DMS53 (cell line): ENCODE measurements at regions not wholly inside any gene's neighbourhood (a gene's known extent, or its start where the extent isn't known, plus 50 kb on each side); places are given as distances from the start of the nearest gene placed in this dataset.
A peak's percentile ranks its signal among the peaks of the same experiment; 100 is the strongest.

Experiments
- DNase-seq: peaks from one replicate; lab custom pipeline; 2025; lab: John Stamatoyannopoulos, UW

DNA sequence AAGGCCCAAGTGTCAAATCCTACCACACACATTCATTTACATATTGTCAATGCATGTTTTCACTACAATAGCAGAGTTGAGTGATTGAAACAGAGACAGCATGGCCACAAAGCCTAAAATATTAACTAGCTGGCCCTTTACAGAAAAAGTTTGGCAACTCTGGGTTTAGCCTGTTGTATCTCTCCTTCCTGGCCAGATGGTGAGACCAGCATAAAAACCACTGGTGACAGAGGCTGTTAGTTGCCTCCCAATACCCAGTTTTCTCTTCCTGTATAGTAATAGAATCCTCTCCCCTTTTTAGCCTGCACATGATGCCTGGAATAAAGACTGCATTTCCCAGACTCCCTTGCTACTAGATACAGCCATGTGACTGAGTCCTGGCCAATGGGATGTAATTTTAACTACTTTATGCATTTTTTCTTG is 100.0 kb upstream of the TAB2 start:
- DNase-seq, result peak; percentile 20

GRCh38 chr6:149218471-149218870 is 99.0 kb upstream of the TAB2 start:
- no peak for DNase-seq

- no peak for DNase-seq
Measured at GRCh38 chr6:149218915-149219314, 98.6 kb upstream of the TAB2 start.

GRCh38 chr6:149220882-149221773 is 96.4 kb upstream of the TAB2 start:
- no peak for DNase-seq

GRCh38 chr6:149221774-149222070 is 95.8 kb upstream of the TAB2 start:
- no peak for DNase-seq

DNA sequence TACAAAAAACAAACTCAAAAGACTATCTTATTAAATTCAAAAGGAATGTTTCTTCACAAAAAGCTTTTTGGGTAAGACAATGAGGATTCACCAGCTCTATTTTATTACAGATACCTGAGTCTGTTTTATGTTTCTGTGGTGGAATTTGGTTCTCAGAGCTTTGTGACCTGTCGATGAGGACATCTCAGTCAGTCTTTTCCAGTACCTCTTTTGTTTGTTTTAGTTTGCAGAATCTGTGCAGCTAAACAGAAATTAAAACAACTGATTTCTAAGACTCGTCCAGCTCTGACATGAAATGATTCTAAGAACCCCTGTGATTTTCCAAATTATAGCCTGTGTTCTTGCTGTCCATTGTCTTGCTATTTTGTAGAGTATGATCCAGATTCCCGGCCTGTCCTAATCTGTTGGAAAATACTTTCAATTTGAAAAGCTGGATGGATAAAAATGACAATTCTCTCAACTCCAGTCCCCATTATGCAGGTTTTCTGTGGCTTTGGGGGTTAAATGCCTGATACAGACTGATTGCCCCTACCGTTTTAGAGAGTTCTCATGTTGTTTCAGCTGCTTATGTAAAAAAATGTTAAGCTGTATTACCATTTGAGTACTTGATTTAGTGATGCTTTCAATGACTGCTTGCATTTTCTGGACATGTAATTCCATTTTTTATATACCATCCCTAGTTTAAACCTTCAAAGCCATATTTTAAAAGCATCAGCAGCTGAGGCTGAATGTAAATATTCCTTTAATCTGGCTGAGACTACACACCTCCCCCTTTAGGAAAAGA is 94.2 kb upstream of the TAB2 start:
- DNase-seq, result no peak

- DNase-seq, result no peak
Measured at GRCh38 chr6:149223904-149224351, 93.6 kb upstream of the TAB2 start.

GRCh38 chr6:149224399-149224798 is 93.1 kb upstream of the TAB2 start:
- no peak for DNase-seq

- DNase-seq, result no peak
Measured at GRCh38 chr6:149225370-149225769, 92.1 kb upstream of the TAB2 start.

GRCh38 chr6:149225946-149226345 is 91.6 kb upstream of the TAB2 start:
- DNase-seq, result no peak

DNA sequence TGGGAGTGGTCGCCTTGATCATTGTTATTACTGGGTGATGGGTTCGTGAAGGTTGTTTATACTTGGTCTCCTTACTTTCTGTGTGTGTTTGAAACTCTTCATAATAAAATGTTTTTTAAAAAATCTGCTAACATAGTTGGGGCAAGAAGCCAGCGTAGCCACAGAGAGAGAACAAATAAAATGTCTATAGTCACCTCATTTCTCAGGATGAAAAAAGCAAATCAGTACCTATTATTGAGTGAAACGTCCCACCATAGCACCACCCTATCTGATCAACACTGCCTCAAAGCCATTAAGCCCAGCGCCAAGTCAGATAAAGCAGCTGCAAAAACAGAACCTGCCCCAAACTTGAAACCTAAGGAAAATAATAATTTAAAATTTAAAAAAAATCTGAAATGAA is 89.7 kb upstream of the TAB2 start:
- no peak for DNase-seq

- no peak for DNase-seq
Measured at GRCh38 chr6:149228311-149228955, 89.1 kb upstream of the TAB2 start.

DNA sequence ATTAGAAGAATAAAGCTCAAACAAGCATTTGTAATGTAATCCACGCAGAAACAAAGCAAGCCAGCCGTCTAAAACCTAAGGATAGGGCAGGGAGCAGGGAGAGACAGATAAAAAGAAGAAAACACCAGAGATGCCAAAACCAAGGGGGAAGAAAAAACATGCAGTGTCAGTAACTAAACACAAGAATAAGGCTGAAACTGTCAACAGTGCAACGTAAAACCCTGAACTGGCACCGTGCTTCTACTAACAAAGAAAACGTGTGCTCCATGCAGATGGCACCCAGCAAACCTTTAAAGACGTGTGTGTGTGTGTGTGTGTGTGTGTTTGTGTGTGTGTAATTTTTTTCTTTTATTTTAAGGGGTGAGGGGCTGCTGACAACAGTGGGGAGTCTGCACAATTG is 88.4 kb upstream of the TAB2 start:
- DNase-seq, result no peak

DNA sequence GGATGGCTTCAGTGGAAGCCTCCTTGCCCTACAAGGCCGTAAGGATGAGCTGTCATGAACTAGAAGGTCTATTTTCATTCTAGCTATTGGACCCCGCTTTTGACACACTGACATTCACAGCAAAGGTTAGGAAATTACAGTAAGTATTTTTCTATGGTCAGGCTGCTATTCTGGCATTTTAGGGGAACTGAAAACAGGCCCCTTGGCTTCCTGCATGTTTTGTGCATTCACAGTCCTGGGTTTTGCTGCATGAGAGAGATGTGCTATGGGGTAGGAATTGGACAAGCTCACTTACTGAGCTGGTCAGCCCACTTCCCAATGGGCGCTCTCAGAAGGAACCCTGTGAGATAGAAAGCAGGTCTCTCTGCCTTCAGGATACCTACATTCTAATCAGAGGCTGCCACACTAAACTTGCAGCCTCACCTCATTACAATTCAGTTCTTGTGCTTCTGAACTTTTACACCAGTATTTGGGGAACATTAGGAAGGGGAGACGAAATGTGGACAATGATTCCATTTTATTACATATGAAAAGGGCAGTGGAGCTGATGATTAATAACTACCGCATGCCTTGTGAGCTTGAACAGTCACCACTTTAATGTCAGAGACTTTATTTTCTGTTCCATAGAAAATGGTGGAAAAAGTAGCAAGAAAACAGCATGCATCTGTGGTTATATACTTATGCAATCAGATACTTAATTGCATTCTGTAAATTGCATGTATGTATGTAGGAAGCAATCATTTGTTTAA is 86.6 kb upstream of the TAB2 start:
- no peak for DNase-seq

DNA sequence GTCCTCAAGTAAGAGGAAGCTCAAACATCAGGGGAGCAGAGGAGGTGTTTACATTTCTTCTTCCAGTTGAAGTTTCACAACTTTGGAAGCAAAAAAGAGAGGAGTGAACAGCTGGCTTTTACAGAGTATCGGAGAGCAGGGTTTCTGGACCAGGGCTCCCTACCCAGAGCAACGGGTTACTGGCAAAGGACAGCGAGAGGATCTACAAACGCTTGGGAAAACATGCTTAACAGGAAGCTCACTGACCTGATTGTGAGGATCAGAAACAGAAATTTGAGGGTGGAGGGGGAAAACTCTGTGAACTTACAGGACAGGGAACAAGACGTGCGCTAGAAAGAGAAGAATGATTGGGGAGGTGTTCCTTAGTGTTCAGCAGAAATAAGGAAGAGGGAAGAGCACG is 85.7 kb upstream of the TAB2 start:
- DNase-seq, result no peak

- peak; percentile 96 for DNase-seq
Measured at GRCh38 chr6:149233056-149233715, 84.3 kb upstream of the TAB2 start.

- peak; percentile 8 for DNase-seq
Measured at GRCh38 chr6:149234051-149234962, 83.2 kb upstream of the TAB2 start.

DNA sequence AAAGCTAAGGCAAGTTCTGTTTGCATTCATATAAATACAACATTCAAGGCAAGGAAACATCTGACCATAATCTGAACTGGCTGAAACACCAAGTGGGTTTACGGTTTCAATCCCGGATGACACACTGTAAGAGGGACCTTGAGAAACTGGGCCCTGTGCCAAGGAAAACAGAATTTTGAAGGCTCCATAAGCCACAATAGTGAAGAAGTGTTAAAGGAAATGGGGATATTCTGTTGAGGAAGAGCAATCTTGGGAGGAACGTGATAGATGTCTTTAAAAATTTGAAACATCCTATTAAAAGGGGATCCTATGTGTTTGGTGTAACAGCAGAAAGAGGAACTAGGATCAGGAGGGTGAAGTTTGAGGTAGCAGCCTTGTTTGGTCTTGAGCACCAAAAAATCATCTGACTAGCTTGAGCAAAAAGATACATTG is 82.4 kb upstream of the TAB2 start:
- DNase-seq, result peak; percentile 90

GRCh38 chr6:149236589-149236988 is 80.9 kb upstream of the TAB2 start:
- peak; percentile 5 for DNase-seq

- no peak for DNase-seq
Measured at GRCh38 chr6:149237464-149237863, 80.0 kb upstream of the TAB2 start.
